NCI-H2227 (cell line): ENCODE measurements at regions not wholly inside any gene's neighbourhood (a gene's known extent, or its start where the extent isn't known, plus 50 kb on each side); places are given as distances from the start of the nearest gene placed in this dataset.
"Not testable (repeated sequence)": the region's sequence is repeated elsewhere in the genome, so short reads cannot be mapped to it uniquely, and the experiment has no call there.

Experiments
- DNase-seq: peaks from one replicate; lab custom pipeline; 2025; ENCODE audit not compliant: unreplicated experiment; lab: John Stamatoyannopoulos, UW

GRCh38 chr1:232145768-232146167 lies 484.2 kb downstream of the SIPA1L2 start:
- DNase-seq, result no peak

DNA sequence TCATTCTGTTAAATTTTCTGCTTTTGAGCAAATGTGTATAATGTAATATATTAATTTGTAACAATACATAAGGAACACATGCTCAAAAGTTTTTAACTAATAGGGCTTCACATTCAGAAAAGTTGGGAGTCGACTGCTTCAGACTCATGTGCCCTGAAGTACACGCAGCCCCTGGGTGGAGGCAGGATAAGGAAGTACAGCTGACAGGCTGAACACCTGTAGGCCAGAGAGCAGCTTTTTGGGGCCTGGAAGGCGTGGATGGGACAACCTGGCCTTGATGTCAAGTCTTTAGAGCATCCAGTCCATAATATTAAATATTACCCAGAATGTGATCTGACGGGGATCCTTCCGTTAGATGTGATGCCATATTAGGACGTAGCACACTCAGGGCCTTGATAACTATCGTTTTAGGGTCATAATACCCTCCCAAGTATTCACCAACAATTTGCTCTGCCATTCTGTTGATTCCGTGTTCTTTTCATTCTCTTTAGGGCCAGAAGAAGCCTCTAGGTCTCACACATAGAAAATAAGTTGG lies 485.2 kb downstream of the SIPA1L2 start:
- DNase-seq, result no peak

GRCh38 chr1:232143315-232143886 lies 486.5 kb downstream of the SIPA1L2 start:
- DNase-seq, result no peak

DNA sequence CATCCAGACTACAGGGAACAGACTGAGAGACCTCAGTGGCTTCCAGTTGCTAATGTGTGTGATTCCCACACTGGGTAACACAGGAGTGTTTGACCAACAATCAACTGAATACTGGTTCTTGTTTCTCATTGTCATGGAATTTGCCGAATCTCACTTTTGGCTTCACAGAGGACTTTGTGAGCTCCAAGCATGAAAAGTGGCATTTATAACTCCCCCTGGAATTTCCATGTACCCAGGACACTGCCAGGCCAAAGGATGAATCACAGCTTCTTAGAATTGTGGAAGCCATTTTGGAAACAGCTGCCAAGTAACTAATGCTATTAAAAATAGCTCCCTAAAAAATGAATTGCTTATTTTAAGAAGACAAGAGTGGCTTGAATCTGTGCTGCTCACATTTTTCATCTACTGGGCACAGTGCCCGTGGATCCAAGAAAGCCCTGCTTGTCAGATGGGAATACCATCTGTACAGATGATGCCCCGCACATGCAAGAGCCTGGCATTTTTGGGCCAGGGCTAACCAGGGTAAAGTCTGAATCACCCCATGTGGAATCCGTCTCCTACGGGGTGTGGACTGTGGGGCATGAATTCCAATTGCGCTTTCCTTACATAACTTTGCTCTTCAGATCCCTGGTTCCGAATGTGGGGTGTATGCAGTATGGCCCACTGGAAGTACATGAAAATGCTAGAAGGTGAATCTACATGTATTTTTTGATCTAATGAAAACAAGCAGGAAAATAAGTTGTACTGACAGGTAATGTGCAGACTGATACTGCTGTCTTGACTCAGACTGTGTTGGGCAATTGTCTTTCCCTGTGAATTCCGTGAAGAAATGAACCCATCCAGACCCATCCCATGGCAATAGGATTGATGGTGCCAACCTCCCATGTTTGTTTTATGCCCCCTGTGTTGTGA lies 487.3 kb downstream of the SIPA1L2 start:
- no peak for DNase-seq

DNA sequence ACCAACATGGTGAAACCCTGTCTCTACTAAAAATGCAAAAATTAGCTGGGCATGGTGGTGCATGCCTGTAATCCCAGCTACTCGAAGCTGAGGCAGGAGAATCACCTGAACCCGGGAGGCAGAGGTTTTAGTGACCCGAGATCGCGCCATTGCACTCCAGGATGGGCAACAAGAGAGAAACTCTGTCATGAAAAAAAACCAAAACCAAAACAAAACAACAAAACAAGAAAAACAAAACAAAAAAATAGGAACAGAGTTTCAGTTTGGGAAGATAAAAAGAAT lies 488.8 kb downstream of the SIPA1L2 start:
- not testable (repeated sequence) for DNase-seq

GRCh38 chr1:232140419-232141166 lies 489.3 kb downstream of the SIPA1L2 start:
- DNase-seq, result no peak

GRCh38 chr1:232139444-232139843 lies 490.5 kb downstream of the SIPA1L2 start:
- no peak for DNase-seq

- no peak for DNase-seq
Observed at GRCh38 chr1:232138044-232138443, 491.9 kb downstream of the SIPA1L2 start.

- DNase-seq, result peak; percentile 48
Observed at GRCh38 chr1:232137066-232137465, 492.9 kb downstream of the SIPA1L2 start.

DNA sequence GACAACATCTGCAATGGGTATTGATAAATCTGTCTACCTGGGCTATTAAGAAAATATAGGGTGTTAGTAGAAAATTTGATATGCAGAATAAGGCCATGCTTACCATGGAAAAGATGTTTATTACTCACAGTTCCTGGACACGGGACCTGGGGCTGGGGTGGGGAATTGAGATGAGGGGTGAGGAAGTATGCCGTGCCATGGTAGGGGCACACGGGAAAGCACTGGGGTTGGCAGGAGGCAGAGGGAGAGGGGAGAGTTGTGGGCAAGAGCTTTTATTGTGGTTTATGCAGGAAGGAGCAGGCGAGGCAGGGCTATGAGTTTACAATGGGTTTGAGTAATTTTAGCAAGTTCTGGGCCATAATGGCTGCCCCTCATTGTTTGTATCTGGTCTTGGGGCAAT lies 493.8 kb downstream of the SIPA1L2 start:
- no peak for DNase-seq

GRCh38 chr1:232134365-232134764 lies 495.6 kb downstream of the SIPA1L2 start:
- no peak for DNase-seq

- no peak for DNase-seq
Observed at GRCh38 chr1:232132572-232132971, 497.4 kb downstream of the SIPA1L2 start.

- no peak for DNase-seq
Observed at GRCh38 chr1:232131715-232132391, 498.1 kb downstream of the SIPA1L2 start.

DNA sequence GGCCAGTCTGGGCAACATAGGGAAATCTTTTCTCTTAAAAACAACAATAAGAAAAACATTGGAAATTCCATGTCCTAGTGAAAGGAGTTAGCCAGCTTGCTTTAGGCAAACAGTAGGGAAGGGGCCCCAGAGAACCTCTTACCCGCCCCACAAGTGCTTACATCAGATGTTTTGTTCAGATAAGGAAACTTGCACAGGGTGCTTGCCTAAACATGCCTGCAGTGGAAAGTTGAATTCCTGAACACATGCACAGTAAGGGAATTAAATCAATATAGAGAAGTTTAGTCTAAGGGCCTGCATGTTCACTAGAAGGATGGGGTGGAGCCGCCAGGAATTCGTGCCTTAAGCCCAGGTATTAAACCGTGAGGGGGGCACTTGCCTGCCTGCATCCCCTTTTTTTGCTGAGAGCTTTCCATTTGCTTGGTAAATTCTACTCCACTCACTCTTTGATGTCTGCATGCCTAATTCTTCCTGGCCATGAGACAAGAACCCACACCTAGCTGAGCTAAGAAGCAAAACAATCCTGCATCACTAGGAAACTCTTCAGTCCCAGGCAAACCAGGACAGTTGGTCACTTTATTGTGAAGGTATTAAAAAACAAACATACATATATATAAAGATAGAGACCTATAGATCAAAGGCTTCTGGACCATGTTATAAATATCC lies 499.0 kb downstream of the SIPA1L2 start:
- no peak for DNase-seq

DNA sequence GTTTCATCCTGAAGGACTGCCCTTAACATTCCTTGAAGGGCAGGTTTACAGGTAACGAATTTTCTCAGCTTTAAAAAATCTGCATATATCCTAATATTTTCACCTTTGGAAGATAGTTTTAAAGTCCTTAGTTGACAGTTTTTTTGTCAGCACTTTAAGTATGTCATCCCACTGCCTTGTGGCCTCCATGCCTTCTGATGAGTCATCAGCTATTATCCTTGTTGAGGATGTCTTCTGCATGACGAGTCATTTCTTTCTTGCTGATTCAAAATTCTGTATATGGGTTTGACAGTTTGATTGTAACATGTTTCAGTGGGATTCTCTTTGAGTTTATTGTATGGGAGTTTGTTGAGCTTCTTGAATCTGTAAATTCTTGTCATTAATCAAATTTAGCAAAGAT lies 500.6 kb downstream of the DISC1 start:
- no peak for DNase-seq

DNA sequence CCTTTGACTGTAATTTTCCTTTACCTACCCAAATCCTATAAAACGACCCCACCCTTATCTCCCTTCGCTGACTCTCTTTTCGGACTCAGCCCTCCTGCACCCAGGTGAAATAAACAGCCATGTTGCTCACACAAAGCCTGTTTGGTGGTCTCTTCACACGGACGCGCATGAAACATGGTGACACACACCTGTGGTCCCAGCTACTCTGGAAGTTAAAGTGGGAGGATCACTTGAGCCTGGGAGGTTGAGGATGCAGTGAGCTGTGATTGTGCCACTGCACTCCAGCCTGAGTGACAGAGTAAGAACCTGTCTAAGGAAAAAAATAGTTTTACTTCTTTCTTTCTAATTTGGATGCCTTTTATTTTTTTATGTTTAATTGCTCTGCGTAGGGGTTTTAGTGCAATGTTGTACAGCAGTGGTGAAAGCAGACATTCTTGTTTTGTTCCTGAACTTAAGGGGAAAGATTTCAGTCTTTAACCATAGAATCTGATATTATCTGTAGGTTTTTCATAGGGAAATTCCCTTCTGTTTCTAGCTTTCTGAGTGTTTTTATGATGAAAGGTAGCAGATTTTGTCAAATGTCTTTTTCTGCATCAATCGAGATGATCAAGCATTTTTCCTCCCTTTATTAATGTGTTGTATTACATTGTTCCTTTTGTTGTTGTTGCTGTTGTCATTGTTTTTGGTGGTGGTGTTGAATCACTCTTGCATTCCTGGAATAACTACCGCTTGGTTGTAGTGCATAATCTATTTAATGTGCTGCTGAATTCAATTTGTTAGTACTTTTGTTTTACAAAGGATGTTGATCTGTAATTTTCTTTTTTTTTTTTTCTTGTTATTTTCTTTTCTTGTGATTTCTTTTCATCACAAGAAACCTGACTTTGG lies 497.4 kb downstream of the DISC1 start:
- no peak for DNase-seq

DNA sequence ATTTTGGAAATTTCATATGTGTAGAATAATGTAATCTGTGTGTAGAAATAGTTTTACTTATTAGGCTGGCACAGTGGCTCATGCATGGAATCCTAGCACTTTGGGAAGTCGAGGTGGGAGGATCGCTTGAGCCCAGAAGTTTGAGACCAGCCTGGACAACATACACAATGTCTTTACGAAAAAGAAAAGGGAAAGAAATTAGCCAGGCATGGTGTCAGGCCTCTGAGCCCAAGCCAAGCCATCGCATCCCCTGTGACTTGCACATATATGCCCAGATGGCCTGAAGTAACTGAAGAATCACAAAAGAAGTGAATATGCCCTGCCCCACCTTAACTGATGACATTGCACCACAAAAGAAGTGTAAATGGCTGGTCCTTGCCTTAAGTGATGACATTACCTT lies 491.3 kb downstream of the DISC1 start:
- not testable (repeated sequence) for DNase-seq

DNA sequence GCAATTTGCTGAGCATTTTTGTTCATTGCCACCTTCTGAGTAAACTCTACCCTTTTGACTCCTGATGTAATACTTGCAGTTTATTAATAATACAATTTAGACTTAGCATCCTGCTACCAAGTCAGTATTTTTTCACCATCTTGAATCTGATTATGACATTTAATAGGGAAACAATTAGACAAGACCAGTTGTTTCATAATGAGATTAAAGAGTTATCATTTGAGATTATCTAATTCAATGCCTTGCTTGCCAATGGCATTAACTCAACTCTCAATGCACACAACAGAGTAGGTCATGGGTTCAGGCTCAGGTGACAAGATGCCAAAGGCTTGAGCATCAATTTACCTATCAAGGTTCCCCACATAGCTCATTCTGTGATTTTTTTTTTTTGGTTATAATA lies 488.4 kb downstream of the DISC1 start:
- DNase-seq, result no peak

- DNase-seq, result no peak
Observed at GRCh38 chr1:232112076-232112475, 485.5 kb downstream of the DISC1 start.

DNA sequence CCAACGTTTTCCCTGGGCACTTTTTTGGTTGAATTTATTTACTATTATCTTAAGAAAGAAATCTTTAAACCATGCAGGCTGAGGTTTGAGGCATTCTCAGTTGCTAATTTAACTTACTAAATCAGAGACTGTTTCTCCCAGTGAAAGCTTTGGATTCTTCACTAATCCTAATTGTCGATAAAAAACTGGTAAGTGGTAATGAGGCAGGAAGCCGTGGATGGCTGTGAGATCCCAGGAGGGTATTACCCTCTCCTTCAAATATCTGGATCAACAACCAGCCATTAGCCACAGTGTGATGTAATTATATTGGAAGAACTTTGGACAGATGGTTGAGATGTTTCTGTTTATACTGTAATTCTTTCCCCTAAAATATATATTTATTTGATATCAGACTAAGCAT lies 485.0 kb downstream of the DISC1 start:
- DNase-seq, result no peak
